ENCODE measurements at regions not wholly inside any gene's neighbourhood (a gene's known extent, or its start where the extent isn't known, plus 50 kb on each side); places are given as distances from the start of the nearest gene placed in this dataset.

DNA sequence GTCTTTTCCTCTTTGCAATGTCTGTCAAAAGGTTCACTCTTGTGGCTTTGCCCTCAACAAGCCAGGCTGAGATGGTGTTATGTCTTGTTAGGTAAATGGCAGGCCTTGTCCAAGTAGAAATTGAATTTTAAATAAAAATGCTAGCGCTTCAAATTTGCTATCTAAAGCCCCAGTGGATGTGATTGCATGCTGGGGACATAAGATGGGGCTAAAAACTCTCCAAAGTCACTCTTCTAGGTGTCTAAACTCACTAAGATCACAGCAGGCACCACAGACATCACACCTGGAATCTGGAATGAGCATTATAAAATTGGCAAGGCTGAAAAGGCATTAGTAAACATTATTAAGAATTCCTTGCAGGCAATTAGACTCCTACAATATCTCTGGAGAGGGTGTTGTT, 262.7 kb upstream of the CLINT1 start:
- TF ChIP-seq, protein P1, sequence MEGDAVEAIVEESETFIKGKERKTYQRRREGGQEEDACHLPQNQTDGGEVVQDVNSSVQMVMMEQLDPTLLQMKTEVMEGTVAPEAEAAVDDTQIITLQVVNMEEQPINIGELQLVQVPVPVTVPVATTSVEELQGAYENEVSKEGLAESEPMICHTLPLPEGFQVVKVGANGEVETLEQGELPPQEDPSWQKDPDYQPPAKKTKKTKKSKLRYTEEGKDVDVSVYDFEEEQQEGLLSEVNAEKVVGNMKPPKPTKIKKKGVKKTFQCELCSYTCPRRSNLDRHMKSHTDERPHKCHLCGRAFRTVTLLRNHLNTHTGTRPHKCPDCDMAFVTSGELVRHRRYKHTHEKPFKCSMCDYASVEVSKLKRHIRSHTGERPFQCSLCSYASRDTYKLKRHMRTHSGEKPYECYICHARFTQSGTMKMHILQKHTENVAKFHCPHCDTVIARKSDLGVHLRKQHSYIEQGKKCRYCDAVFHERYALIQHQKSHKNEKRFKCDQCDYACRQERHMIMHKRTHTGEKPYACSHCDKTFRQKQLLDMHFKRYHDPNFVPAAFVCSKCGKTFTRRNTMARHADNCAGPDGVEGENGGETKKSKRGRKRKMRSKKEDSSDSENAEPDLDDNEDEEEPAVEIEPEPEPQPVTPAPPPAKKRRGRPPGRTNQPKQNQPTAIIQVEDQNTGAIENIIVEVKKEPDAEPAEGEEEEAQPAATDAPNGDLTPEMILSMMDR (IDR thresholded peaks at IDR 0.05; ENCODE audit: low read length) = no peak
- no peak for TF ChIP-seq EZH2phosphoT487 (IDR thresholded peaks at IDR 0.05; ENCODE audit: low read length)
- TF ChIP-seq EZH2 (optimal IDR thresholded peaks at IDR 0.05; ENCODE audit: low read depth, low read length) = no peak

All from MM.1S (cell line).